ENCODE measurements at regions not wholly inside any gene's neighbourhood (a gene's known extent, or its start where the extent isn't known, plus 50 kb on each side); places are given as distances from the start of the nearest gene placed in this dataset.

DNA sequence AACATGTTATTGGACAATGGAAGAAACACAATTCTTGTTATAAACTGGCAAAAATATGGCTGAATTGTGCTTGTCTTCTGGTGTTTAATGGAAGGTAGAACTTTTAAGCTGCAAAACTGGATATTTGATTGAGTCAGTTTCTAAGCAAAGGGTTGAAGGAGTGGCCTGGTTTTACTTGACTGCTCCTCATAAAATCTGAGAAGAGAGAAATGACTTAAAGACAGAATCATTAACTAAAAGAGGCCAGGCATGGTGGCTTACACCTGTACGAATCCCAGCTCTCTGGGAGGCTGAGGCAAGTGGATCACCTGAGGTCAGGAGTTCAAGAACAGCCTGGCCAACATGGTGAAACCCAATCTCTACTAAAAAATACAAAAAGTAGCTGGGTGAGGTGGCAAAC is 770.7 kb downstream of the CDH11 start:
- no peak for TF ChIP-seq POLR2AphosphoS5 (IDR thresholded peaks at IDR 0.05; ENCODE audit: low read length)
- no peak for TF ChIP-seq RELA (IDR thresholded peaks at IDR 0.05; ENCODE audit: borderline replicate concordance, partially characterized antibody)
- TF ChIP-seq NFYB (IDR thresholded peaks at IDR 0.05; ENCODE audit: insufficient read depth, low read depth, low read length) = no peak
- TF ChIP-seq, protein P1, sequence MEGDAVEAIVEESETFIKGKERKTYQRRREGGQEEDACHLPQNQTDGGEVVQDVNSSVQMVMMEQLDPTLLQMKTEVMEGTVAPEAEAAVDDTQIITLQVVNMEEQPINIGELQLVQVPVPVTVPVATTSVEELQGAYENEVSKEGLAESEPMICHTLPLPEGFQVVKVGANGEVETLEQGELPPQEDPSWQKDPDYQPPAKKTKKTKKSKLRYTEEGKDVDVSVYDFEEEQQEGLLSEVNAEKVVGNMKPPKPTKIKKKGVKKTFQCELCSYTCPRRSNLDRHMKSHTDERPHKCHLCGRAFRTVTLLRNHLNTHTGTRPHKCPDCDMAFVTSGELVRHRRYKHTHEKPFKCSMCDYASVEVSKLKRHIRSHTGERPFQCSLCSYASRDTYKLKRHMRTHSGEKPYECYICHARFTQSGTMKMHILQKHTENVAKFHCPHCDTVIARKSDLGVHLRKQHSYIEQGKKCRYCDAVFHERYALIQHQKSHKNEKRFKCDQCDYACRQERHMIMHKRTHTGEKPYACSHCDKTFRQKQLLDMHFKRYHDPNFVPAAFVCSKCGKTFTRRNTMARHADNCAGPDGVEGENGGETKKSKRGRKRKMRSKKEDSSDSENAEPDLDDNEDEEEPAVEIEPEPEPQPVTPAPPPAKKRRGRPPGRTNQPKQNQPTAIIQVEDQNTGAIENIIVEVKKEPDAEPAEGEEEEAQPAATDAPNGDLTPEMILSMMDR (IDR thresholded peaks at IDR 0.05 in 2 of 3, conservative IDR thresholded peaks at IDR 0.05 in 1 of 3; ENCODE audit: control insufficient read depth in 2 of 3, extremely low read depth in 1 of 3, insufficient read depth in 1 of 3, low read depth in 3 of 3, low read length in 3 of 3) = no peak
- no peak for TF ChIP-seq POLR2A (IDR thresholded peaks at IDR 0.05; ENCODE audit: low read depth, low read length)
- no peak for TF ChIP-seq NRF1 (conservative IDR thresholded peaks at IDR 0.05; ENCODE audit: low read depth, low read length)
- TF ChIP-seq, protein P2, sequence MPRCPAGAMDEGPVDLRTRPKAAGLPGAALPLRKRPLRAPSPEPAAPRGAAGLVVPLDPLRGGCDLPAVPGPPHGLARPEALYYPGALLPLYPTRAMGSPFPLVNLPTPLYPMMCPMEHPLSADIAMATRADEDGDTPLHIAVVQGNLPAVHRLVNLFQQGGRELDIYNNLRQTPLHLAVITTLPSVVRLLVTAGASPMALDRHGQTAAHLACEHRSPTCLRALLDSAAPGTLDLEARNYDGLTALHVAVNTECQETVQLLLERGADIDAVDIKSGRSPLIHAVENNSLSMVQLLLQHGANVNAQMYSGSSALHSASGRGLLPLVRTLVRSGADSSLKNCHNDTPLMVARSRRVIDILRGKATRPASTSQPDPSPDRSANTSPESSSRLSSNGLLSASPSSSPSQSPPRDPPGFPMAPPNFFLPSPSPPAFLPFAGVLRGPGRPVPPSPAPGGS (IDR thresholded peaks at IDR 0.05; ENCODE audit: borderline replicate concordance, insufficient read depth, low read depth, low read length, poor library complexity, severe bottlenecking) = no peak
- TF ChIP-seq, protein P3, sequence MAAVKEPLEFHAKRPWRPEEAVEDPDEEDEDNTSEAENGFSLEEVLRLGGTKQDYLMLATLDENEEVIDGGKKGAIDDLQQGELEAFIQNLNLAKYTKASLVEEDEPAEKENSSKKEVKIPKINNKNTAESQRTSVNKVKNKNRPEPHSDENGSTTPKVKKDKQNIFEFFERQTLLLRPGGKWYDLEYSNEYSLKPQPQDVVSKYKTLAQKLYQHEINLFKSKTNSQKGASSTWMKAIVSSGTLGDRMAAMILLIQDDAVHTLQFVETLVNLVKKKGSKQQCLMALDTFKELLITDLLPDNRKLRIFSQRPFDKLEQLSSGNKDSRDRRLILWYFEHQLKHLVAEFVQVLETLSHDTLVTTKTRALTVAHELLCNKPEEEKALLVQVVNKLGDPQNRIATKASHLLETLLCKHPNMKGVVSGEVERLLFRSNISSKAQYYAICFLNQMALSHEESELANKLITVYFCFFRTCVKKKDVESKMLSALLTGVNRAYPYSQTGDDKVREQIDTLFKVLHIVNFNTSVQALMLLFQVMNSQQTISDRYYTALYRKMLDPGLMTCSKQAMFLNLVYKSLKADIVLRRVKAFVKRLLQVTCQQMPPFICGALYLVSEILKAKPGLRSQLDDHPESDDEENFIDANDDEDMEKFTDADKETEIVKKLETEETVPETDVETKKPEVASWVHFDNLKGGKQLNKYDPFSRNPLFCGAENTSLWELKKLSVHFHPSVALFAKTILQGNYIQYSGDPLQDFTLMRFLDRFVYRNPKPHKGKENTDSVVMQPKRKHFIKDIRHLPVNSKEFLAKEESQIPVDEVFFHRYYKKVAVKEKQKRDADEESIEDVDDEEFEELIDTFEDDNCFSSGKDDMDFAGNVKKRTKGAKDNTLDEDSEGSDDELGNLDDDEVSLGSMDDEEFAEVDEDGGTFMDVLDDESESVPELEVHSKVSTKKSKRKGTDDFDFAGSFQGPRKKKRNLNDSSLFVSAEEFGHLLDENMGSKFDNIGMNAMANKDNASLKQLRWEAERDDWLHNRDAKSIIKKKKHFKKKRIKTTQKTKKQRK (IDR thresholded peaks at IDR 0.05; ENCODE audit: low read depth, low read length) = no peak
- no peak for TF ChIP-seq ZZZ3 (IDR thresholded peaks at IDR 0.05; ENCODE audit: control insufficient read depth, insufficient read length, low read depth)
- no peak for TF ChIP-seq MXI1 (IDR thresholded peaks at IDR 0.05; ENCODE audit: low read depth, low read length)
- TF ChIP-seq, protein P4, sequence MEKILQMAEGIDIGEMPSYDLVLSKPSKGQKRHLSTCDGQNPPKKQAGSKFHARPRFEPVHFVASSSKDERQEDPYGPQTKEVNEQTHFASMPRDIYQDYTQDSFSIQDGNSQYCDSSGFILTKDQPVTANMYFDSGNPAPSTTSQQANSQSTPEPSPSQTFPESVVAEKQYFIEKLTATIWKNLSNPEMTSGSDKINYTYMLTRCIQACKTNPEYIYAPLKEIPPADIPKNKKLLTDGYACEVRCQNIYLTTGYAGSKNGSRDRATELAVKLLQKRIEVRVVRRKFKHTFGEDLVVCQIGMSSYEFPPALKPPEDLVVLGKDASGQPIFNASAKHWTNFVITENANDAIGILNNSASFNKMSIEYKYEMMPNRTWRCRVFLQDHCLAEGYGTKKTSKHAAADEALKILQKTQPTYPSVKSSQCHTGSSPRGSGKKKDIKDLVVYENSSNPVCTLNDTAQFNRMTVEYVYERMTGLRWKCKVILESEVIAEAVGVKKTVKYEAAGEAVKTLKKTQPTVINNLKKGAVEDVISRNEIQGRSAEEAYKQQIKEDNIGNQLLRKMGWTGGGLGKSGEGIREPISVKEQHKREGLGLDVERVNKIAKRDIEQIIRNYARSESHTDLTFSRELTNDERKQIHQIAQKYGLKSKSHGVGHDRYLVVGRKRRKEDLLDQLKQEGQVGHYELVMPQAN (conservative IDR thresholded peaks at IDR 0.05) = no peak
